H1 (cell line): ENCODE measurements at regions not wholly inside any gene's neighbourhood (a gene's known extent, or its start where the extent isn't known, plus 50 kb on each side); places are given as distances from the start of the nearest gene placed in this dataset.

Source experiments
- CTCF ChIA-PET: fragments of 300-600 bp; sonication (Branson Sonifier 250); formaldehyde crosslinking; loops from one replicate; lab custom pipeline; 2021; ENCODE audit not compliant: partially characterized antibody; lab: Charles Lee
- POLR2A ChIA-PET: fragments of 300-600 bp; sonication (Branson Sonifier 250); formaldehyde crosslinking; loops from one replicate; lab custom pipeline; 2021; ENCODE audit warnings: inconsistent platforms; ENCODE audit not compliant: partially characterized antibody; lab: Charles Lee
- DNase-seq, 2 experiments: peaks; one replicate each; pipeline versions ENCODE4 v3.0.0 to v3.0.0-alpha.2; 2010 to 2022; ENCODE audit warnings: low spot score in 2 of 2, low read depth in 1 of 2, mixed read lengths in 1 of 2
- FAIRE-seq: peaks from 2 replicates; lab custom pipeline; 2011; peaks lifted over from hg19 to GRCh38; lab: Jason Lieb, UNC
- H2AFZ ChIP-seq: 2 replicates; pipeline ENCODE4 v1.8.1; 2012; ENCODE audit warnings: low read length, inconsistent platforms
- H2AK5ac ChIP-seq: 2 replicates; pipeline ENCODE4 v1.6.1; 2013; ENCODE audit warnings: low read depth, low read length
- H2BK120ac ChIP-seq: replicated peaks from 2 replicates; pipeline ENCODE3; 2013; ENCODE audit warnings: low read depth, low read length, inconsistent platforms
- H2BK12ac ChIP-seq: 2 replicates; pipeline ENCODE4 v1.6.1; 2013; ENCODE audit warnings: low read depth, low read length
- H2BK15ac ChIP-seq: 2 replicates; pipeline ENCODE4 v1.6.1; 2013; ENCODE audit warnings: low read length
- H2BK20ac ChIP-seq: 2 replicates; pipeline ENCODE4 v1.6.1; 2013; ENCODE audit warnings: low read length
- H2BK5ac ChIP-seq: 2 replicates; pipeline ENCODE4 v1.6.1; 2013; ENCODE audit warnings: low read depth, low read length
- H3K14ac ChIP-seq: 2 replicates; pipeline ENCODE4 v1.6.1; 2013; ENCODE audit warnings: inconsistent platforms; ENCODE audit not compliant: insufficient read length
- H3K18ac ChIP-seq: 2 replicates; pipeline ENCODE4 v1.6.1; 2013; ENCODE audit warnings: low read length; ENCODE audit errors: extremely low read depth
- H3K23ac ChIP-seq: 2 replicates; pipeline ENCODE4 v1.6.1; 2013; ENCODE audit warnings: inconsistent platforms; ENCODE audit not compliant: insufficient read length
- H3K23me2 ChIP-seq: 2 replicates; pipeline ENCODE4 v1.6.1; 2013; ENCODE audit warnings: low read depth, low read length
- H3K27ac ChIP-seq: 2 replicates; pipeline ENCODE4 v1.6.1; 2011; ENCODE audit warnings: low read depth, low read length, inconsistent platforms
- H3K27me3 ChIP-seq, 4 experiments: replicated peaks in 1 of 4; 1 replicate in 1 of 4; 2 replicates in 3 of 4; pipeline versions ENCODE4 v1.6.1 to v1.8.1; 2011 to 2013; ENCODE audit warnings: low read length in 3 of 4, mild to moderate bottlenecking in 3 of 4, inconsistent platforms in 2 of 4, mixed read lengths in 2 of 4, moderate library complexity in 1 of 4; ENCODE audit not compliant: control insufficient read depth in 3 of 4, insufficient read depth in 3 of 4; ENCODE audit errors: extremely low read depth in 1 of 4
- H3K36me3 ChIP-seq, 4 experiments: 2 replicates each; pipeline versions ENCODE4 v1.6.1 to v1.8.1; 2011 to 2013; ENCODE audit warnings: mild to moderate bottlenecking in 4 of 4, low read length in 3 of 4, moderate library complexity in 2 of 4, control low read depth in 1 of 4, inconsistent platforms in 1 of 4; ENCODE audit not compliant: insufficient read depth in 4 of 4, control insufficient read depth in 2 of 4
- H3K4ac ChIP-seq: replicated peaks from 2 replicates; pipeline ENCODE3; 2013; ENCODE audit warnings: low read length, low read depth, mixed read lengths, inconsistent platforms; ENCODE audit not compliant: insufficient read length
- H3K4me1 ChIP-seq, 4 experiments: replicated peaks in 1 of 4; 1 replicate in 1 of 4; 2 replicates in 3 of 4; pipeline versions ENCODE4 v1.6.1 to v1.8.1; 2011 to 2013; ENCODE audit warnings: low read length in 3 of 4, inconsistent platforms in 2 of 4, mixed read lengths in 1 of 4; ENCODE audit not compliant: insufficient read depth in 4 of 4, control insufficient read depth in 3 of 4
- H3K4me2 ChIP-seq, 2 experiments: 2 replicates each; pipeline versions ENCODE4 v1.6.1 to v1.8.1; 2011 to 2013; ENCODE audit warnings: low read depth in 2 of 2, low read length in 2 of 2, control low read depth in 1 of 2, inconsistent platforms in 1 of 2, mild to moderate bottlenecking in 1 of 2; ENCODE audit not compliant: insufficient read depth in 1 of 2
- H3K4me3 ChIP-seq, 4 experiments: fragments of 200-600, 300-600 bp in 1 of 4; sonication (generic), shearing (Covaris generic), sonication (Bioruptor Twin) in 1 of 4; 2 replicates each; pipeline versions ENCODE4 v1.5.1 to v1.8.1; 2011 to 2016; ENCODE audit warnings: low read length in 4 of 4, low read depth in 3 of 4, control low read depth in 2 of 4, inconsistent platforms in 2 of 4, mild to moderate bottlenecking in 2 of 4, mixed read lengths in 1 of 4, moderate library complexity in 1 of 4; ENCODE audit not compliant: insufficient read depth in 2 of 4; ENCODE audit errors: extremely low read depth in 1 of 4
- H3K56ac ChIP-seq: replicated peaks from 2 replicates; pipeline ENCODE3; 2013; ENCODE audit warnings: low read depth, mild to moderate bottlenecking, mixed read lengths, low read length, inconsistent platforms; ENCODE audit not compliant: insufficient read length
- H3K79me1 ChIP-seq: 2 replicates; pipeline ENCODE4 v1.6.1; 2013; ENCODE audit warnings: low read depth, low read length, control low read depth
- H3K79me2 ChIP-seq, 2 experiments: 2 replicates each; pipeline versions ENCODE4 v1.6.1 to v1.8.1; 2012 to 2013; ENCODE audit warnings: low read length in 2 of 2, mild to moderate bottlenecking in 2 of 2, inconsistent platforms in 1 of 2; ENCODE audit not compliant: insufficient read depth in 2 of 2, control insufficient read depth in 1 of 2
- H3K9ac ChIP-seq, 4 experiments: replicated peaks in 1 of 4; 1 replicate in 1 of 4; 2 replicates in 3 of 4; pipeline versions ENCODE4 v1.6.1 to v1.8.1; 2011 to 2013; ENCODE audit warnings: low read depth in 3 of 4, low read length in 3 of 4, control low read depth in 2 of 4, mild to moderate bottlenecking in 2 of 4, moderate library complexity in 2 of 4, inconsistent platforms in 1 of 4; ENCODE audit errors: extremely low read depth in 1 of 4
- H3K9me3 ChIP-seq, 2 experiments: 2 replicates each; pipeline versions ENCODE4 v1.6.1 to v1.8.1; 2012 to 2013; ENCODE audit warnings: mild to moderate bottlenecking in 2 of 2, moderate library complexity in 2 of 2, control low read depth in 1 of 2, inconsistent platforms in 1 of 2, low read depth in 1 of 2, low read length in 1 of 2, mixed read lengths in 1 of 2; ENCODE audit not compliant: insufficient read depth in 2 of 2
- H4K20me1 ChIP-seq, 2 experiments: replicated peaks in 1 of 2; 2 replicates each; pipeline versions ENCODE3 to v1.8.1; 2011 to 2013; ENCODE audit warnings: inconsistent platforms in 2 of 2, low read length in 2 of 2, mild to moderate bottlenecking in 1 of 2; ENCODE audit not compliant: insufficient read depth in 2 of 2, control insufficient read depth in 1 of 2
- H4K5ac ChIP-seq: 2 replicates; pipeline ENCODE4 v1.6.1; 2013; ENCODE audit warnings: low read length, low read depth, mixed read lengths, inconsistent platforms; ENCODE audit not compliant: insufficient read length
- H4K8ac ChIP-seq: 2 replicates; pipeline ENCODE4 v1.8.0; 2013; ENCODE audit warnings: mild to moderate bottlenecking, moderate library complexity, low read length, inconsistent platforms; ENCODE audit not compliant: insufficient read depth; ENCODE audit errors: extremely low read depth
- H4K91ac ChIP-seq: replicated peaks from 2 replicates; pipeline ENCODE3; 2013; ENCODE audit warnings: low read length, mixed read lengths, inconsistent platforms; ENCODE audit not compliant: insufficient read length
- BACH1 ChIP-seq: IDR thresholded peaks from 2 replicates; pipeline ENCODE4 v1.6.1; 2012; ENCODE audit warnings: low read length, improper control_type of control experiment
- CHD2 ChIP-seq: IDR thresholded peaks from 2 replicates; pipeline ENCODE4 v1.6.1; 2012; ENCODE audit warnings: low read length, improper control_type of control experiment
- CTBP2 ChIP-seq: IDR thresholded peaks from 2 replicates; pipeline ENCODE4 v1.7.0; 2011; ENCODE audit warnings: borderline replicate concordance, mild to moderate bottlenecking, moderate library complexity, mixed read lengths, low read length; ENCODE audit not compliant: insufficient read depth, insufficient read length
- GABPA ChIP-seq: IDR thresholded peaks from 2 replicates; pipeline ENCODE4 v1.6.1; 2011; ENCODE audit warnings: mild to moderate bottlenecking, low read length, moderate library complexity, borderline replicate concordance; ENCODE audit not compliant: insufficient read depth
- NRF1 ChIP-seq: IDR thresholded peaks from 2 replicates; pipeline ENCODE4 v1.6.1; 2011; ENCODE audit warnings: mild to moderate bottlenecking, low read depth, low read length, improper control_type of control experiment
- RNF2 ChIP-seq: fragments of 200-900, 300-1000 bp; sonication (generic); IDR thresholded peaks from 2 replicates; pipeline ENCODE4 v1.7.1; 2016; ENCODE audit warnings: borderline replicate concordance, low read depth, mild to moderate bottlenecking, antibody characterized with exemption, low read length; ENCODE audit not compliant: poor library complexity, severe bottlenecking; ENCODE audit errors: missing control alignments
- TEAD4 ChIP-seq: IDR thresholded peaks from 2 replicates; pipeline ENCODE4 v1.6.1; 2012; ENCODE audit warnings: low read depth, low read length, inconsistent platforms, mixed read lengths
- YY1 ChIP-seq: IDR thresholded peaks from 2 replicates; pipeline ENCODE4 v1.6.1; 2011; ENCODE audit warnings: low read depth, mild to moderate bottlenecking, low read length
- WGBS, 2 experiments: shearing (Covaris generic) in 1 of 2; methylation state at CpG; one replicate each; pipeline versions ENCODE4 v1.1.6 to v1.1.7; 2013 to 2015; ENCODE audit warnings: low lambda C conversion rate in 2 of 2, mixed read lengths in 2 of 2, inconsistent platforms in 1 of 2, low coverage in 1 of 2, missing lambda C conversion rate in 1 of 2; ENCODE audit not compliant: insufficient replicate concordance in 2 of 2, insufficient coverage in 1 of 2, insufficient read length in 1 of 2; ENCODE audit errors: extremely low coverage in 1 of 2, missing lambda C conversion rate in 1 of 2; 5-methylcytosine and 5-hydroxymethylcytosine counted together
- TF ChIP-seq, protein P1 (sequence below), 3 experiments: IDR thresholded peaks; 1 replicate in 2 of 3; 2 replicates in 1 of 3; pipeline versions ENCODE4 v1.5.1 to v1.6.1; 2011; ENCODE audit warnings: low read length in 3 of 3, mild to moderate bottlenecking in 3 of 3, inconsistent platforms in 2 of 3, low read depth in 1 of 3, moderate library complexity in 1 of 3; ENCODE audit not compliant: insufficient read depth in 1 of 3; ENCODE audit errors: control extremely low read depth in 1 of 3

DNA sequence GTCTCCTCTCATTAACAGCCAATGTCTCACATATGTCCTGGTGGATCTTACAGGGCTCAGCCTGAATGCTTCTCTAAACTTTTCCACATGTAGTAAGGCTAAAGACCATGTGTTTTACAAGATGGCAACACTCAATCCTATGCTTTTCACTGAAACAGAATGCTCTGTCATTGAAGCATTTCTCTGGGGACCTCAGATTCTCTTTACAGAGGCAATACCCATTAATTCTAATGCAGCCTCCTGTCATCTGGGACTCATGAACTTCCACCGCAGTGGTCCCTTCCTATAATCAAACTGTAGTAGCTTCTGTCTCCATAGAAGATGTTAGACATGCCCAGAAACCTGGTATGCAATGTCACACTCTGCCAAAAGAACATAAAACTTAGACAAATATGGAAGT, 926.6 kb upstream of the RBFOX1 start:
- DNase-seq, result no peak
- Histone ChIP-seq H3K23me2 (no peaks in the 10 kb centered on the region; the same call in 1 of the 2 replicates), H2BK120ac (no peak overlapping the region), H2AK5ac (no peak overlapping the region), H3K9me3 (no peaks in the 10 kb centered on the region), H3K14ac (no peak overlapping the region), H3K79me1 (no peaks in the 10 kb centered on the region), H2BK15ac (no peak overlapping the region), H3K18ac (no peak overlapping the region), H4K8ac (no peak overlapping the region), H4K5ac (no peak overlapping the region), H3K23ac (no peak overlapping the region), H2BK12ac (no peak overlapping the region), H3K4me3 (no peak overlapping the region), H4K20me1 (no peaks in the 10 kb centered on the region), H3K4me1 (0 out of 7 replicates have a peak, but pooled peaks cover 0 to 1% (median 0%) of the 10 kb centered on the region in 4 experiments), H4K91ac (no peak overlapping the region), H3K56ac (no peak overlapping the region), H3K27ac (no peak overlapping the region), H2BK5ac (no peak overlapping the region), H3K27me3 (no peaks in the 10 kb centered on the region), H3K36me3 (no peaks in the 10 kb centered on the region), H2BK20ac (no peak overlapping the region), H3K9ac (no peak overlapping the region), H2AFZ (no peak overlapping the region), H3K4me2 (no peak overlapping the region), H3K4ac (no peak overlapping the region), H3K79me2 (no peaks in the 10 kb centered on the region)
- POLR2A ChIA-PET, result no interaction called here
- no peak for FAIRE-seq
- CTCF ChIA-PET, result interaction anchor here (0.6 kb wide), 1 partner anchor 123 kb away, joined by 3 read pairs; no protein-coding TSS in a partner anchor
- WGBS, 2 experiments, result 93% methylated on average over 1 of the region's 1 CpG; no CpG with 5 or more reads in 1 of the 2 experiments
- no peak for TF ChIP-seq RNF2
- TF ChIP-seq TEAD4, result no peak
- TF ChIP-seq GABPA, result no peak
- no peak for TF ChIP-seq NRF1
- no peak for TF ChIP-seq BACH1
- TF ChIP-seq, protein P1, sequence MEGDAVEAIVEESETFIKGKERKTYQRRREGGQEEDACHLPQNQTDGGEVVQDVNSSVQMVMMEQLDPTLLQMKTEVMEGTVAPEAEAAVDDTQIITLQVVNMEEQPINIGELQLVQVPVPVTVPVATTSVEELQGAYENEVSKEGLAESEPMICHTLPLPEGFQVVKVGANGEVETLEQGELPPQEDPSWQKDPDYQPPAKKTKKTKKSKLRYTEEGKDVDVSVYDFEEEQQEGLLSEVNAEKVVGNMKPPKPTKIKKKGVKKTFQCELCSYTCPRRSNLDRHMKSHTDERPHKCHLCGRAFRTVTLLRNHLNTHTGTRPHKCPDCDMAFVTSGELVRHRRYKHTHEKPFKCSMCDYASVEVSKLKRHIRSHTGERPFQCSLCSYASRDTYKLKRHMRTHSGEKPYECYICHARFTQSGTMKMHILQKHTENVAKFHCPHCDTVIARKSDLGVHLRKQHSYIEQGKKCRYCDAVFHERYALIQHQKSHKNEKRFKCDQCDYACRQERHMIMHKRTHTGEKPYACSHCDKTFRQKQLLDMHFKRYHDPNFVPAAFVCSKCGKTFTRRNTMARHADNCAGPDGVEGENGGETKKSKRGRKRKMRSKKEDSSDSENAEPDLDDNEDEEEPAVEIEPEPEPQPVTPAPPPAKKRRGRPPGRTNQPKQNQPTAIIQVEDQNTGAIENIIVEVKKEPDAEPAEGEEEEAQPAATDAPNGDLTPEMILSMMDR (IDR thresholded peaks at IDR 0.05; ENCODE audit: control extremely low read depth in 1 of 3, insufficient read depth in 1 of 3, low read depth in 1 of 3, low read length in 3 of 3), result no peak
- TF ChIP-seq CTBP2, result no peak
- TF ChIP-seq CHD2, result no peak
- no peak for TF ChIP-seq YY1
